Body of pancreas (tissue), 4 donors: ENCODE measurements at regions not wholly inside any gene's neighbourhood (a gene's known extent, or its start where the extent isn't known, plus 50 kb on each side); places are given as distances from the start of the nearest gene placed in this dataset.

Experiments
- ATAC-seq: fragments of 150-250 bp; one replicate; pipeline ENCODE4 v1.9.1; 2016
- DNase-seq, 4 donors: peaks; one replicate each; pipeline ENCODE4 v3.0.0-alpha.2; 2019
- H3K27ac ChIP-seq, 4 donors: fragments of 200-600 bp; sonication (generic); 1 replicate in 3 of 4; 2 replicates in 1 of 4; pipeline versions ENCODE4 v1.5.1 to v1.6.1; 2016 to 2019; ENCODE audit warnings: mild to moderate bottlenecking in 1 of 4, mixed read lengths in 1 of 4, moderate library complexity in 1 of 4
- H3K27me3 ChIP-seq, 2 donors: fragments of 200-600 bp; sonication (generic); one replicate each; pipeline ENCODE4 v1.6.0; 2016; ENCODE audit warnings: mild to moderate bottlenecking in 1 of 2
- H3K36me3 ChIP-seq, 2 donors: fragments of 200-600 bp; sonication (generic); replicated peaks in 1 of 2; 2 replicates each; pipeline ENCODE4 v1.5.1; 2016; ENCODE audit warnings: low read depth in 2 of 2; ENCODE audit not compliant: insufficient read depth in 1 of 2
- H3K4me1 ChIP-seq: fragments of 200-600 bp; sonication (generic); one replicate; pipeline ENCODE4 v1.6.0; 2016
- H3K4me3 ChIP-seq, 2 donors: fragments of 200-600 bp; sonication (generic); 1 replicate in 1 of 2; 2 replicates in 1 of 2; pipeline ENCODE4 v1.5.1; 2016 to 2019
- H3K9me3 ChIP-seq, 3 donors: fragments of 200-600 bp; sonication (generic); 1 replicate in 2 of 3; 2 replicates in 1 of 3; pipeline ENCODE4 v1.5.1; 2016
- POLR2A ChIP-seq, 3 donors: fragments of 450-650 bp; IDR thresholded peaks; one replicate each; pipeline ENCODE4 v1.6.1; 2016; ENCODE audit warnings: antibody characterized with exemption in 3 of 3, mild to moderate bottlenecking in 2 of 3
- WGBS, 2 donors: methylation state at CpG; one replicate each; pipeline ENCODE4 v1.1.5; 2017; 5-methylcytosine and 5-hydroxymethylcytosine counted together
- intact Hi-C: fragments of 100-400 bp; cut with DNase I; formaldehyde crosslinking; loops from one replicate; pipeline ENCODE4 v1.15.1; 2023
- TF ChIP-seq, protein P1 (sequence below), 7 experiments: fragments of 450-650 bp in 4 of 7; fragments of 200-600 bp in 3 of 7; sonication (generic) in 3 of 7; IDR thresholded peaks; one replicate each; pipeline ENCODE4 v1.5.1; 2016 to 2019; ENCODE audit warnings: antibody characterized with exemption in 7 of 7

DNA sequence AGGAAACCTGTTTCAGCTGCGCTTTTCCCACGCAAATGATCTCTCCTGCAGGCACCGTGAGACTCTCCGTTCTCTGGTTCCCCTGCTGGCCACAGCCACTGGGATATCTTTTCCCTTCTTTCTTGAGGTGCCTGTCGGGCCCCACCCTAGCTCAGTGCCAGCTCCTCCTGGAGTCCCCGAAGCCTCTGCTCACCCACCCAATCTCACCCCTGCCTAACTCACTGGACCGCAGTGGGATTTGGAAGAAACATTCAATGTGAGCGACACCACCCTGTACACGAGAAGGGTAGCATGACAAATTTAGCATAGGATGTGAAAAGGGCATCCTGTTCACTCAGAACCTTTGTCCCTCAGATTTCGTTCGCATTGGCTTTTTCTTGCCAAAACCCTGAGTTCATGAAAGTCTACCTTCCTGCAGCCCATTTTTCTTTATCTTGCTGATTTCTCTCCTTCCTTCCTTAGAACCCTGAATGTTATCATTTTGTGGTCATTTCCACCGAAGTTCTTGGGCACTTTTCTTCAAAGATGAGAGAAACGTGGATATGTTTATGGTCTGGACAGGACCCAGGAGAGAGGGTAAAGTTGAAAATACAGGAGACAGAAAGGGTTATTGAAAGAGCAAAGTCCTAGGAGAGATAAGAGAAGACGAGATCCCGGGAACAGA lies 63.6 kb upstream of the ELK3 start:
- intact Hi-C loops = no loop called here
- Histone ChIP-seq H3K4me1 (peaks cover 9% of the 10 kb centered on the region), H3K4me3 (no peak overlapping the region), H3K27me3 (no peaks in the 10 kb centered on the region), H3K27ac (no peak overlapping the region), H3K36me3 (no peaks in the 10 kb centered on the region), H3K9me3 (no peaks in the 10 kb centered on the region)
- TF ChIP-seq POLR2A (IDR thresholded peaks at IDR 0.05) = no peak
- TF ChIP-seq, protein P1, sequence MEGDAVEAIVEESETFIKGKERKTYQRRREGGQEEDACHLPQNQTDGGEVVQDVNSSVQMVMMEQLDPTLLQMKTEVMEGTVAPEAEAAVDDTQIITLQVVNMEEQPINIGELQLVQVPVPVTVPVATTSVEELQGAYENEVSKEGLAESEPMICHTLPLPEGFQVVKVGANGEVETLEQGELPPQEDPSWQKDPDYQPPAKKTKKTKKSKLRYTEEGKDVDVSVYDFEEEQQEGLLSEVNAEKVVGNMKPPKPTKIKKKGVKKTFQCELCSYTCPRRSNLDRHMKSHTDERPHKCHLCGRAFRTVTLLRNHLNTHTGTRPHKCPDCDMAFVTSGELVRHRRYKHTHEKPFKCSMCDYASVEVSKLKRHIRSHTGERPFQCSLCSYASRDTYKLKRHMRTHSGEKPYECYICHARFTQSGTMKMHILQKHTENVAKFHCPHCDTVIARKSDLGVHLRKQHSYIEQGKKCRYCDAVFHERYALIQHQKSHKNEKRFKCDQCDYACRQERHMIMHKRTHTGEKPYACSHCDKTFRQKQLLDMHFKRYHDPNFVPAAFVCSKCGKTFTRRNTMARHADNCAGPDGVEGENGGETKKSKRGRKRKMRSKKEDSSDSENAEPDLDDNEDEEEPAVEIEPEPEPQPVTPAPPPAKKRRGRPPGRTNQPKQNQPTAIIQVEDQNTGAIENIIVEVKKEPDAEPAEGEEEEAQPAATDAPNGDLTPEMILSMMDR (IDR thresholded peaks at IDR 0.05) = no peak
- peak in 1 of 4 donors; percentile 19 for DNase-seq
- 48 to 52% methylated on average over 15 of the region's 15 CpGs for WGBS, 2 donors
- ATAC-seq = no peak

DNA sequence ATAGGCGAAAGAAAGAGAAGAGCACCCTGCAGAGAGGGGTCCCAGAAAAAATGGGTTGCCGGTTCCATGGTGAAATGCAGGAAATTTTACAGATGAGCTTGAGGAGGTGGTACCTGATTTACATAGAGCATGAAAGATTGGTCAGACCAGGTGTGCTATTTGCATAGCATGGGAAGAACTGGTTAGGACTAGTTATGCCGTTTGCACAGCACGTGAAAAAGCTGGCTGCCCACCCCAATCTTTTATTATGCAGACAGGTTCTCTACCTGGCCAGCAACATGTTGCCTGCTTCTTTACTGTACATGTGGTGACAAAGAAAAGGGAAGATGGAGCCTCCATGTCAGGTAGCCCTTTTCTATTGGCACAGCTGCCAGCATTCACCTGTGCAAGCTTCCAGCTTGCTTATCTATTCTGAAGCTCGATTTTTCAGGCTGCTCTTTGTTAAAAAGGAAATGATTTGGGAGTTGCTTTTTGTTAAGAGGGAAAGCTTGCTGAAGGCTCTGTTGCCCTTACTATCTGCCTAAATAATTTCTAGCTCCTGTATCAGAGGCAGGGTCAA lies 62.9 kb upstream of the ELK3 start:
- H3K36me3 ChIP-seq = no peaks in the 10 kb centered on the region
- intact Hi-C loops = no loop called here
- ATAC-seq = no peak
- H3K27ac ChIP-seq = no peak overlapping the region
- peaks cover 9% of the 10 kb centered on the region for H3K4me1 ChIP-seq
- no peaks in the 10 kb centered on the region for H3K9me3 ChIP-seq
- DNase-seq = peak in 2 of 4 donors; percentile 3 to 16
- no peaks in the 10 kb centered on the region for H3K27me3 ChIP-seq
- no peak overlapping the region for H3K4me3 ChIP-seq
- 30 to 32% methylated on average over 5 of the region's 5 CpGs for WGBS, 2 donors
- no peak for TF ChIP-seq POLR2A (IDR thresholded peaks at IDR 0.05)
- TF ChIP-seq, protein P1 (IDR thresholded peaks at IDR 0.05) = no peak

DNA sequence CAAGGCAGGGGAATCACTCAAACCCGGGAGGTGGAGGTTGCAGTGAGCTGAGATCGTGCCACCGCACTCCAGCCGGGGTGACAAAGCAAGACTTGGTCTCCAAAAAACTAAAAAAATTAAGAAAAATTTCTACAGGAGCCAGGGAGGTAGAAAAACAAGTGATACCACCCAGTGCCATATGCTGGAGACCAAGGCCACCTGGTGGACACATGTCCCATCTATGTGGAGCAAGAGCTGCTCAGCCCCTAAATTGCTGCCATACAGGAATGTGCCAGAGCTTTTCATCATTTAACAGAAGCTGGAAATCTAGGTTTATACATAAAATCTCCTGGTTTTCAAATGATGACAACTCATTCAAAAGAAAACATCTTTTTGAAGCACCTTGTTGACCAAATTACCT lies 61.4 kb upstream of the ELK3 start:
- Histone ChIP-seq H3K27ac (no peak overlapping the region), H3K27me3 (no peaks in the 10 kb centered on the region), H3K9me3 (no peaks in the 10 kb centered on the region), H3K36me3 (no peaks in the 10 kb centered on the region), H3K4me3 (no peak overlapping the region), H3K4me1 (peaks cover 9% of the 10 kb centered on the region)
- DNase-seq (peak in 1 of 4 donors; percentile 4), ATAC-seq (no peak)
- 91 to 95% methylated on average over 4 of the region's 4 CpGs for WGBS, 2 donors
- TF ChIP-seq POLR2A (IDR thresholded peaks at IDR 0.05) = no peak
- TF ChIP-seq, protein P1 (IDR thresholded peaks at IDR 0.05) = no peak
- intact Hi-C loops = no loop called here

DNA sequence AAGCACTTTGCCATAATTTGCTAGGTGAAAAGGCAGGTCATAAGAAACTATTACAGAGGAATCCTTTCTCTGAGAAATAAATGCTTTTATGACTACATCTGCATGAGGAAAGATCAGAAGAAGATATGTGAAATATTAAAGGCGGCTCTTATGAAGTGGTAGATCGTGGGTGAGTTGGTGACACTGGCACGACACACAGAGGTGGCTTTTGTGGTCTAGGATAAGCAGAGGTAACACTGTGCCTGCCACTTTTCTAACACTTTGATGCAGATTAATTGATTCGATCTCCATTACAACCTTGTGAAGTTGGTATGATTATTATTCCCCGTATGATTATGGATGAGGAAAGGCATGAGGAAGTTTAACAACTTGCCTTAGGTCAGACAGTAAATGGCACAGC lies 60.0 kb upstream of the ELK3 start:
- no peak for TF ChIP-seq POLR2A (IDR thresholded peaks at IDR 0.05)
- TF ChIP-seq, protein P1 (IDR thresholded peaks at IDR 0.05) = no peak
- H3K9me3 ChIP-seq = no peaks in the 10 kb centered on the region
- no peaks in the 10 kb centered on the region for H3K36me3 ChIP-seq
- DNase-seq = no peak
- peaks cover 9% of the 10 kb centered on the region for H3K4me1 ChIP-seq
- WGBS, 2 donors = 65 to 74% methylated on average over 5 of the region's 5 CpGs
- no peaks in the 10 kb centered on the region for H3K27me3 ChIP-seq
- ATAC-seq = no peak
- H3K4me3 ChIP-seq = no peak overlapping the region
- intact Hi-C loops = no loop called here
- no peak overlapping the region for H3K27ac ChIP-seq

DNA sequence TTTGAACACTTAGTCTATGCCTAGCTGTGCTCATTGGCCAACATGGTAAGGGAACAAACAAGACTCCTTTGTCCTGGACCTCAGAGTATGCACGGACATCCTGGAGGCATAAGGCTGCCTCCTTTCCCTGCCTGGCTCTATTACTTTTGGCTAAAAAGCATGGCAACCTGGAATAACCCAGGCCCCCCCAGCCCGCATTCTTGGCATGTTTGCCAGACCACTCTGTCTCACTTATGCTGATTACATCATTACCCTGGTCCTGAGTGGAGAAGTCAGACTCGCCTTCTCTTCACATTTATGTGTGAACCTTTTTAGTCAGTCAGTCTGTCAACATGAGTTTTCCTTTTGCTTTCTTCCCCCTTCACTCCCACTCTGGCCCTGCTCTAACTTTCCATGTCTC lies 58.0 kb upstream of the ELK3 start:
- Histone ChIP-seq H3K27ac (no peak overlapping the region), H3K36me3 (no peaks in the 10 kb centered on the region), H3K27me3 (no peaks in the 10 kb centered on the region), H3K4me3 (no peak overlapping the region), H3K9me3 (no peaks in the 10 kb centered on the region), H3K4me1 (peaks cover 8% of the 10 kb centered on the region)
- no peak for TF ChIP-seq POLR2A (IDR thresholded peaks at IDR 0.05)
- ATAC-seq (no peak), DNase-seq (no peak)
- 66 to 68% methylated on average over 3 of the region's 3 CpGs for WGBS, 2 donors
- intact Hi-C loops = no loop called here
